Duodenal mucosa (tissue), 2 donors: ENCODE measurements at regions not wholly inside any gene's neighbourhood (a gene's known extent, or its start where the extent isn't known, plus 50 kb on each side); places are given as distances from the start of the nearest gene placed in this dataset.

Source experiments
- H3K27ac ChIP-seq: one replicate; pipeline ENCODE4 v1.7.0; 2013; ENCODE audit warnings: low read depth, low read length
- H3K27me3 ChIP-seq, 2 donors: one replicate each; pipeline ENCODE4 v1.7.0; 2013; ENCODE audit warnings: low read length in 2 of 2, control low read depth in 1 of 2; ENCODE audit not compliant: insufficient read depth in 2 of 2, control insufficient read depth in 1 of 2
- H3K36me3 ChIP-seq, 2 donors: one replicate each; pipeline ENCODE4 v1.7.0; 2013; ENCODE audit warnings: low read length in 2 of 2, control low read depth in 1 of 2; ENCODE audit not compliant: insufficient read depth in 2 of 2, control insufficient read depth in 1 of 2
- H3K4me1 ChIP-seq, 2 donors: one replicate each; pipeline ENCODE4 v1.7.0; 2013; ENCODE audit warnings: low read length in 2 of 2, control low read depth in 1 of 2; ENCODE audit not compliant: insufficient read depth in 2 of 2, control insufficient read depth in 1 of 2
- H3K4me3 ChIP-seq, 2 donors: one replicate each; pipeline ENCODE4 v1.7.0; 2013; ENCODE audit warnings: low read length in 2 of 2, low read depth in 1 of 2
- H3K9ac ChIP-seq, 2 donors: one replicate each; pipeline ENCODE4 v1.7.0; 2013; ENCODE audit warnings: low read length in 2 of 2, low read depth in 1 of 2
- H3K9me3 ChIP-seq, 2 donors: one replicate each; pipeline ENCODE4 v1.7.0; 2013; ENCODE audit warnings: low read length in 2 of 2, control low read depth in 1 of 2; ENCODE audit not compliant: control insufficient read depth in 1 of 2

- Histone ChIP-seq H3K36me3 (no peaks in the 10 kb centered on the region), H3K4me3 (no peak overlapping the region), H3K9me3 (peaks cover 3 to 8% of the 10 kb centered on the region in 2 donors), H3K9ac (no peak overlapping the region), H3K27ac (no peak overlapping the region), H3K4me1 (no peaks in the 10 kb centered on the region), H3K27me3 (no peaks in the 10 kb centered on the region)
These were observed 70.0 kb upstream of the ZNF236 start for GRCh38 chr18:76752400-76752799.

- Histone ChIP-seq H3K27me3 (no peaks in the 10 kb centered on the region), H3K4me1 (no peaks in the 10 kb centered on the region), H3K4me3 (no peak overlapping the region), H3K9me3 (peaks cover 3 to 8% of the 10 kb centered on the region in 2 donors), H3K9ac (no peak overlapping the region), H3K36me3 (no peaks in the 10 kb centered on the region), H3K27ac (no peak overlapping the region)
These were observed 71.2 kb upstream of the ZNF236 start for GRCh38 chr18:76750917-76751890.

GRCh38 chr18:76750269-76750668 is 72.1 kb upstream of the ZNF236 start:
- Histone ChIP-seq H3K9ac (no peak overlapping the region), H3K36me3 (no peaks in the 10 kb centered on the region), H3K27ac (no peak overlapping the region), H3K4me1 (no peaks in the 10 kb centered on the region), H3K9me3 (peaks cover 3 to 8% of the 10 kb centered on the region in 2 donors), H3K27me3 (no peaks in the 10 kb centered on the region), H3K4me3 (no peak overlapping the region)

GRCh38 chr18:76747676-76748075 is 74.7 kb upstream of the ZNF236 start:
- peaks cover 3 to 8% of the 10 kb centered on the region in 2 donors for H3K9me3 ChIP-seq
- no peak overlapping the region for H3K4me3 ChIP-seq
- no peaks in the 10 kb centered on the region for H3K36me3 ChIP-seq
- no peaks in the 10 kb centered on the region for H3K4me1 ChIP-seq
- no peak overlapping the region for H3K9ac ChIP-seq
- H3K27me3 ChIP-seq = no peaks in the 10 kb centered on the region
- H3K27ac ChIP-seq = no peak overlapping the region

GRCh38 chr18:76741346-76741745 is 81.0 kb upstream of the ZNF236 start:
- H3K27me3 ChIP-seq = no peaks in the 10 kb centered on the region
- no peak overlapping the region for H3K27ac ChIP-seq
- no peak overlapping the region for H3K4me3 ChIP-seq

DNA sequence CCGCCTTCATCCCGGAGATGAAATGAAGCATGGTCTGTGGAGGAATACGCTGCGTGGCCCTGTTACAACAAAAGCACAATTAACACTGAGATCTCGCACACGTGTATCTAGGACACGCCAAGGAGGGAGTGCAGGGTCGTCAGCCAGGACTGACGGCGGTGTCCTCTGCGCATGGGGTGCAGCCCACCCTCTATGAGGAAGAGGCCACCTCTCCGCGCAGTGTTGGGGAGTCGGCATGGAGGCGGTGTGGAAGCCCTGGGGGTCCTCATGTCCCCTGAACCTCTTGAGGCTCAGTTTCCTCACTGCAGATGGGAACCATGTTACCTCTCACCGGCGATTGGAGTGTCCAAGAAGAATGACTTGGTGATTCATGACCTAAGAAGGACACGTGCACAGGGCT is 86.0 kb upstream of the ZNF236 start:
- Histone ChIP-seq H3K27ac (no peak overlapping the region), H3K9ac (no peak overlapping the region), H3K4me3 (no peak overlapping the region), H3K27me3 (no peaks in the 10 kb centered on the region), H3K4me1 (no peaks in the 10 kb centered on the region), H3K36me3 (no peaks in the 10 kb centered on the region), H3K9me3 (no peaks in the 10 kb centered on the region)

More at GRCh38 chr18:76741346-76741745, 81.0 kb upstream of the ZNF236 start:
- Histone ChIP-seq H3K9ac (no peak overlapping the region), H3K9me3 (no peaks in the 10 kb centered on the region), H3K36me3 (no peaks in the 10 kb centered on the region), H3K4me1 (no peaks in the 10 kb centered on the region)

DNA sequence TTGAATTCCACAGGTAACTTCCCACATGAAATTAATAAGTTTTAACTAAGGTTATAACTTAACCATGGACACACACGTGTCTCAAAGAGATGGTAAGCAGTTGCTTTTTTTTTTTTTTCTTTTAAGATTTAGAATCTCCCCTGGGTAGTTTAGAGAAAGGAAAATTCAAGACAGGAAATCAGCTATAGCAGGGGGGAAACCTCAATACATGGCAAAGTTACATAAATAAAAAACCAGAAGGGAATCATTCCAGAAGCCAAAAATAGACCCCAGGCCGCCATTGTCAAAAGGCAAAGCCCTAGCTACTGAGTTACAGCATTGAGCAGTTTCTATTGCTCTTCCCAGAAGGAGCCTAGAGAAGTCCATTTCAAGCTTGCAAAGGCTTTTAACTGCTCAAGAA is 91.5 kb upstream of the ZNF236 start:
- Histone ChIP-seq H3K9ac (no peak overlapping the region), H3K4me1 (no peaks in the 10 kb centered on the region), H3K27ac (no peak overlapping the region), H3K4me3 (no peak overlapping the region), H3K27me3 (no peaks in the 10 kb centered on the region), H3K9me3 (no peaks in the 10 kb centered on the region), H3K36me3 (no peaks in the 10 kb centered on the region)

- Histone ChIP-seq H3K9me3 (no peaks in the 10 kb centered on the region), H3K4me1 (no peaks in the 10 kb centered on the region), H3K4me3 (no peak overlapping the region), H3K36me3 (no peaks in the 10 kb centered on the region), H3K27me3 (no peaks in the 10 kb centered on the region), H3K9ac (no peak overlapping the region), H3K27ac (no peak overlapping the region)
These were observed 94.8 kb upstream of the ZNF236 start for GRCh38 chr18:76727589-76727988.

- Histone ChIP-seq H3K27me3 (no peaks in the 10 kb centered on the region), H3K27ac (no peak overlapping the region), H3K36me3 (no peaks in the 10 kb centered on the region), H3K4me1 (no peaks in the 10 kb centered on the region), H3K4me3 (no peak overlapping the region), H3K9ac (no peak overlapping the region), H3K9me3 (no peaks in the 10 kb centered on the region)
These were observed 96.9 kb upstream of the ZNF236 start for GRCh38 chr18:76725445-76725844.

- H3K27me3 ChIP-seq = no peaks in the 10 kb centered on the region
- H3K4me3 ChIP-seq = no peak overlapping the region
- no peak overlapping the region for H3K9ac ChIP-seq
- no peaks in the 10 kb centered on the region for H3K4me1 ChIP-seq
- no peaks in the 10 kb centered on the region for H3K9me3 ChIP-seq
- H3K36me3 ChIP-seq = no peaks in the 10 kb centered on the region
- H3K27ac ChIP-seq = no peak overlapping the region
These were observed 99.9 kb upstream of the ZNF236 start for GRCh38 chr18:76722224-76723061.
